HEK293 (cell line): ENCODE measurements at regions not wholly inside any gene's neighbourhood (a gene's known extent, or its start where the extent isn't known, plus 50 kb on each side); places are given as distances from the start of the nearest gene placed in this dataset.

Source experiments
- BCL11A ChIP-seq: fragments of 450-650 bp; formaldehyde crosslinking; IDR thresholded peaks from 2 replicates; pipeline ENCODE4 v1.5.1; 2016; ENCODE audit warnings: low read depth, missing biosample characterization, missing genetic modification characterization
- CTCF ChIP-seq: fragments of 450-650 bp; formaldehyde crosslinking; IDR thresholded peaks from 2 replicates; pipeline ENCODE4 v1.5.1; 2016; ENCODE audit warnings: missing biosample characterization, missing genetic modification characterization
- SP2 ChIP-seq: fragments of 450-650 bp; formaldehyde crosslinking; IDR thresholded peaks from 2 replicates; pipeline ENCODE4 v1.5.1; 2016; ENCODE audit warnings: missing biosample characterization, missing genetic modification characterization
- TCF7L2 ChIP-seq: IDR thresholded peaks from 2 replicates; pipeline ENCODE4 v1.6.1; 2011; ENCODE audit warnings: low read depth, mild to moderate bottlenecking, inconsistent platforms, low read length, moderate library complexity, borderline replicate concordance
- YY2 ChIP-seq: fragments of 450-650 bp; formaldehyde crosslinking; IDR thresholded peaks from 2 replicates; pipeline ENCODE4 v1.5.1; 2016; ENCODE audit warnings: missing biosample characterization, missing genetic modification characterization
- ZNF155 ChIP-seq: fragments of 450-650 bp; formaldehyde crosslinking; IDR thresholded peaks from 2 replicates; pipeline ENCODE4 v1.5.1; 2016; ENCODE audit warnings: missing biosample characterization, missing genetic modification characterization
- ZNF280C ChIP-seq: fragments of 450-650 bp; formaldehyde crosslinking; IDR thresholded peaks from 2 replicates; pipeline ENCODE4 v1.5.1; 2016; ENCODE audit warnings: missing biosample characterization, missing genetic modification characterization
- ZNF311 ChIP-seq: fragments of 450-650 bp; formaldehyde crosslinking; IDR thresholded peaks from 2 replicates; pipeline ENCODE4 v1.5.1; 2017; ENCODE audit warnings: missing biosample characterization, missing genetic modification characterization, borderline replicate concordance
- ZNF335 ChIP-seq: fragments of 450-650 bp; formaldehyde crosslinking; conservative IDR thresholded peaks from 2 replicates; pipeline ENCODE4 v1.5.1; 2016; ENCODE audit warnings: missing biosample characterization, missing genetic modification characterization
- ZNF354C ChIP-seq: fragments of 450-650 bp; formaldehyde crosslinking; IDR thresholded peaks from 2 replicates; pipeline ENCODE4 v1.5.1; 2016; ENCODE audit warnings: missing biosample characterization, missing genetic modification characterization, low read depth, borderline replicate concordance
- ZNF394 ChIP-seq: fragments of 450-650 bp; formaldehyde crosslinking; IDR thresholded peaks from 2 replicates; pipeline ENCODE4 v1.5.1; 2016; ENCODE audit warnings: missing biosample characterization, missing genetic modification characterization, mild to moderate bottlenecking, moderate library complexity, borderline replicate concordance
- ZNF558 ChIP-seq: fragments of 450-650 bp; formaldehyde crosslinking; IDR thresholded peaks from 2 replicates; pipeline ENCODE4 v1.5.1; 2016; ENCODE audit warnings: missing biosample characterization, missing genetic modification characterization
- ZNF629 ChIP-seq: fragments of 450-650 bp; formaldehyde crosslinking; IDR thresholded peaks from 2 replicates; pipeline ENCODE4 v1.5.1; 2017; ENCODE audit warnings: missing biosample characterization, missing genetic modification characterization
- ZSCAN30 ChIP-seq: fragments of 450-650 bp; IDR thresholded peaks from 2 replicates; pipeline ENCODE4 v1.5.1; 2018; ENCODE audit warnings: missing biosample characterization, mild to moderate bottlenecking, missing genetic modification characterization, moderate library complexity

GRCh38 chr5:61257421-61257820 is 74.6 kb upstream of the ZSWIM6 start:
- TF ChIP-seq ZNF311 (tag by site-specific recombination) (no peak), CTCF (no peak), YY2 (tag by site-specific recombination) (no peak), ZNF558 (tag by site-specific recombination) (no peak), ZNF629 (tag by site-specific recombination) (no peak), ZNF394 (no peak), BCL11A (tag by site-specific recombination) (no peak), TCF7L2 (no peak), ZNF155 (no peak), ZNF280C (tag by site-specific recombination) (no peak), SP2 (tag by site-specific recombination) (no peak), ZSCAN30 (tag by site-specific recombination) (no peak), ZNF335 (tag by site-specific recombination) (no peak), ZNF354C (no peak)
